ENCODE measurements at regions not wholly inside any gene's neighbourhood (a gene's known extent, or its start where the extent isn't known, plus 50 kb on each side); places are given as distances from the start of the nearest gene placed in this dataset.

DNA sequence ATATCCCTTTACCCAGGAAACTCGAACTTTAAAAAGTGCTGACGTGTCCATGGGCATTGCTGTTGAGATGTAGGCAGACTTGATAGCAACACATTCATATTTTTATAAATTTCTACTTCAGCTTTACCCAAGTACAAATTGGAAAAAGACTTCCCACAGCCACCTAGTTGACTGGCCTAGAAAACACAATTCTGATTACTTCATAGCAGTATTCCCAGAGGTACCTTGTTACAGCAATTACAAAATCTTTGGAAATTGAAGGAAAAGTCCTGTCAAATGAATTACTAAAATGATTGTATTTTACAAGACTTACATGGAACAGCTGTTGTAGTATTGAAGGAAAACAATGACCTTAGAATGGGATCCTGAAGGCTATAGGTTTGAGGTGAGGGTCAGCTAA is 130.7 kb upstream of the NREP start:
- DNase-seq (ENCODE audit: low read depth): no peak
- TF ChIP-seq, protein P1, sequence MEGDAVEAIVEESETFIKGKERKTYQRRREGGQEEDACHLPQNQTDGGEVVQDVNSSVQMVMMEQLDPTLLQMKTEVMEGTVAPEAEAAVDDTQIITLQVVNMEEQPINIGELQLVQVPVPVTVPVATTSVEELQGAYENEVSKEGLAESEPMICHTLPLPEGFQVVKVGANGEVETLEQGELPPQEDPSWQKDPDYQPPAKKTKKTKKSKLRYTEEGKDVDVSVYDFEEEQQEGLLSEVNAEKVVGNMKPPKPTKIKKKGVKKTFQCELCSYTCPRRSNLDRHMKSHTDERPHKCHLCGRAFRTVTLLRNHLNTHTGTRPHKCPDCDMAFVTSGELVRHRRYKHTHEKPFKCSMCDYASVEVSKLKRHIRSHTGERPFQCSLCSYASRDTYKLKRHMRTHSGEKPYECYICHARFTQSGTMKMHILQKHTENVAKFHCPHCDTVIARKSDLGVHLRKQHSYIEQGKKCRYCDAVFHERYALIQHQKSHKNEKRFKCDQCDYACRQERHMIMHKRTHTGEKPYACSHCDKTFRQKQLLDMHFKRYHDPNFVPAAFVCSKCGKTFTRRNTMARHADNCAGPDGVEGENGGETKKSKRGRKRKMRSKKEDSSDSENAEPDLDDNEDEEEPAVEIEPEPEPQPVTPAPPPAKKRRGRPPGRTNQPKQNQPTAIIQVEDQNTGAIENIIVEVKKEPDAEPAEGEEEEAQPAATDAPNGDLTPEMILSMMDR (IDR thresholded peaks at IDR 0.05; ENCODE audit: control insufficient read depth, insufficient read depth, low read depth, low read length, missing control alignments): no peak
- H3K4me3 ChIP-seq (ENCODE audit: control insufficient read depth, low read depth, low read length): no peak overlapping the region

GRCh38 chr5:111869681-111870080 is 112.7 kb upstream of the NREP start:
- no peak for DNase-seq (ENCODE audit: low read depth)
- H3K4me3 ChIP-seq (ENCODE audit: control insufficient read depth, low read depth, low read length): no peak overlapping the region
- TF ChIP-seq, protein P1 (IDR thresholded peaks at IDR 0.05; ENCODE audit: control insufficient read depth, insufficient read depth, low read depth, low read length, missing control alignments): no peak

DNA sequence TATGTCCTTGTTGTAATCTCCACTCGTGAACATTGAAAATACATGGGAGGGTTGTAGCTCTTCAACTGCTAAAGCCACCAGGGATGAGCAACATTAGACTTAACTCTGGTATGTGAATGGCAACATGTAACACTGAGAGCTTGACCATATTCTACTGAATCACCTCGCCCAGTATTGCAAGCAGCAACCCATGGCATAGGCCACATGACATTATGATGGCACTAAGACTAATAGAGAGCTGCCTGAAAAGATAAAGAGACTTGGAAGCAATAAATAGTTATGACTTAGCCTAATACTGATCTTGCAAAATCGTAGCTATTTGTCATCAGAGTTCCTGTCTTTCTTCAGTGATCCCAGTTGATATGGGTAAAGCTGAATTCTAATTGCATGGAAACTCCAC is 108.4 kb upstream of the NREP start:
- TF ChIP-seq, protein P1 (IDR thresholded peaks at IDR 0.05; ENCODE audit: control insufficient read depth, insufficient read depth, low read depth, low read length, missing control alignments): no peak
- DNase-seq (ENCODE audit: low read depth): no peak

DNA sequence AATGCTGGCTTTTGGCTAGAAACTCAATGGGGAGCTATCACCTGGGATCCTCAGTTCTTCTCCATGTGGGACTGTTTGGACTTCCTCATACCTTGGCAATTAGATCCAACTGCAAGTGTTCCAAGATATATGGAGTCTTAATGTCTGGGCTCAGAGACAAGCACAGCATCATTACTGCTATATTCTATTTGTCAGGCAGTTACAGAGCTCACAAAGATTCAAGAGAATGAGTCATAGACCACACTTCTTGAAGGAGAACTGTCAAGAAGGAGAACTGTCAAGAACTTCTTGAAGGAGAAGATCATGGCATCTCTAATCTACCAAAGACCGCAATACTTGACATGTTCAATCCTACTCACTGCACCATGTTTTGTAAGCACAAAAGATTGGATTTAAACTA is 106.8 kb upstream of the NREP start:
- DNase-seq (ENCODE audit: low read depth): no peak
- no peak overlapping the region for H3K4me3 ChIP-seq (ENCODE audit: control insufficient read depth, low read depth, low read length)
- TF ChIP-seq, protein P1 (IDR thresholded peaks at IDR 0.05; ENCODE audit: control insufficient read depth, insufficient read depth, low read depth, low read length, missing control alignments): no peak

More for the DNA sequence above, 108.4 kb upstream of the NREP start:
- H3K4me3 ChIP-seq (ENCODE audit: control insufficient read depth, low read depth, low read length): no peak overlapping the region

DNA sequence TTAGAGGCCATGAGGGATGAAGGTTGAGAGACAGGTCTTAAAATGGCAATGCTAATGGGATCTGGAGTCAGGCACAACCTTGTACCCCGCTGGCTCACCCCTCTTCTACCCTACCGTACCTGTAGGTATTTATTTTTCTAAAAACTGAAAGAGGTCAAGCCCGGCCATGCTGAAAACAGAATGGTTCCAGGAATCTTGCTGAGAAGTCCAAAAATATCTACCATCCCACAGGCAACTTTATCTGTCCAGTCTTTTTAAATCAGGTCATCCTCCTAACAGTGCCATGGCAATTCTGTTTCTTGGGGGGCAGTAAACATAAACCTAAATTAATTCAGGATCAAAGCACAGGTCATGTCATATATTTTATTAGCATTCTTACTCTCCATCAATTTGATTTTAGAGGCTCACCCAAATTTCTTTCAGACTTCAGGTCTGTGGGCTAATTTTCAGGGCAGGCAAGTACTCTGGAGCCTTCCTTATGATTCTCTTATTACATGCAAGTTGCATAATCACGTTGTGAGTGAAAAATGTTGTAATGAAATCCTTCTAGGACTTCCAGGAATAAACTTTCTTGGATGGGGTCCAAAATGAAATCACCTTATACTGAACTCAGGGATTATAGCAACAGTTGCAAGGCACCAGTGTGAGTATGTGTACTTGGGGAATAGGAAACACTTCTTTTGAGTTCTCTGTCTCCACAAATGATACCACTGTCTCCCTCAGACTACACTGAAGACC is 102.7 kb upstream of the NREP start:
- H3K4me3 ChIP-seq (ENCODE audit: control insufficient read depth, low read depth, low read length): no peak overlapping the region
- TF ChIP-seq, protein P1 (IDR thresholded peaks at IDR 0.05; ENCODE audit: control insufficient read depth, insufficient read depth, low read depth, low read length, missing control alignments): no peak
- peak; percentile 89 for DNase-seq (ENCODE audit: low read depth)

- TF ChIP-seq, protein P1 (IDR thresholded peaks at IDR 0.05; ENCODE audit: control insufficient read depth, insufficient read depth, low read depth, low read length, missing control alignments): no peak
- DNase-seq (ENCODE audit: low read depth): no peak
These were observed 102.0 kb upstream of the NREP start for GRCh38 chr5:111859031-111859430.

More at GRCh38 chr5:111859031-111859430, 102.0 kb upstream of the NREP start:
- H3K4me3 ChIP-seq (ENCODE audit: control insufficient read depth, low read depth, low read length): no peak overlapping the region

All from AG09309 (cell line).